Omental fat pad (tissue), 3 donors: ENCODE measurements at regions not wholly inside any gene's neighbourhood (a gene's known extent, or its start where the extent isn't known, plus 50 kb on each side); places are given as distances from the start of the nearest gene placed in this dataset.
"Not testable (repeated sequence)": the region's sequence is repeated elsewhere in the genome, so short reads cannot be mapped to it uniquely, and the experiment has no call there.

Source experiments
- ATAC-seq: fragments of 150-250 bp; one replicate; pipeline ENCODE4 v1.9.1; 2016; ENCODE audit warnings: mild to moderate bottlenecking, moderate library complexity; ENCODE audit not compliant: low FRiP score
- DNase-seq: peaks from one replicate; pipeline ENCODE4 v3.0.0-alpha.2; 2019; ENCODE audit warnings: low spot score
- CTCF ChIP-seq, 3 donors: fragments of 450-650 bp; IDR thresholded peaks; one replicate each; pipeline ENCODE4 v1.5.1; 2016 to 2017; ENCODE audit warnings: antibody characterized with exemption in 3 of 3, mild to moderate bottlenecking in 3 of 3, moderate library complexity in 2 of 3

GRCh38 chr6:79812195-79812594 lies 135.2 kb downstream of the ELOVL4 start:
- no peak for DNase-seq
- no peak for TF ChIP-seq CTCF (IDR thresholded peaks at IDR 0.05)
- no peak for ATAC-seq

DNA sequence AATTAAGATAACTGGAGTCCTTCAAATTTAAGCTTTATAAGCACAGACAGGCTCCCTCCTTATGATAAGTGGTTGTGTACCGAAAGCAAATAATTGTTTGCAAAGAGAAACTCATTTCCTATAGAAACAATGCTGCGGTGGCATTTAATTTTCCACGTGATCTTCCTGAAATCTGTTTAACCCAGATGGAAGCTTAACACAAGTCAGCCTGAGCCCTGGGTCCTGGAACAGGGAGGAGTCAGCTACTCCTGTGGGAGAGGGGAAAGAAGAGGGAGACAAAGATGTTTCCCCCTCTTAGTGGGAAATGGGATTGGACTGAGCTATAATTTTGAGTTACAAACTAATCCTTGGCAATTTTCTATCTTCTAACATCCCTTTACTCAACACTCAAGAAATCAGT lies 136.5 kb downstream of the ELOVL4 start:
- TF ChIP-seq CTCF (IDR thresholded peaks at IDR 0.05), result no peak
- no peak for DNase-seq
- ATAC-seq, result no peak

GRCh38 chr6:79810185-79810705 lies 137.1 kb downstream of the ELOVL4 start:
- TF ChIP-seq CTCF (IDR thresholded peaks at IDR 0.05), result no peak
- no peak for ATAC-seq

GRCh38 chr6:79808921-79809320 lies 138.4 kb downstream of the ELOVL4 start:
- TF ChIP-seq CTCF (IDR thresholded peaks at IDR 0.05), result no peak
- DNase-seq (no peak), ATAC-seq (no peak)

More at GRCh38 chr6:79810185-79810705, 137.1 kb downstream of the ELOVL4 start:
- DNase-seq, result no peak

GRCh38 chr6:79806661-79807060 lies 140.7 kb downstream of the ELOVL4 start:
- not testable (repeated sequence) for ATAC-seq, DNase-seq

GRCh38 chr6:79804732-79805131 lies 142.6 kb downstream of the ELOVL4 start:
- DNase-seq, result no peak
- TF ChIP-seq CTCF (IDR thresholded peaks at IDR 0.05), result no peak
- no peak for ATAC-seq

GRCh38 chr6:79803917-79804316 lies 143.4 kb downstream of the ELOVL4 start:
- ATAC-seq (no peak), DNase-seq (no peak)
- TF ChIP-seq CTCF (IDR thresholded peaks at IDR 0.05), result no peak
